Colonic mucosa (tissue), 4 donors: ENCODE measurements at regions not wholly inside any gene's neighbourhood (a gene's known extent, or its start where the extent isn't known, plus 50 kb on each side); places are given as distances from the start of the nearest gene placed in this dataset.

ENCODE experiments used
- DNase-seq: peaks from one replicate; pipeline ENCODE4 v3.0.0-alpha.2; 2020
- H3K27ac ChIP-seq: fragments of 200-600 bp; one replicate; pipeline ENCODE4 v1.8.0; 2021
- H3K27me3 ChIP-seq: fragments of 200-600 bp; one replicate; pipeline ENCODE4 v1.8.0; 2021
- H3K36me3 ChIP-seq: fragments of 200-600 bp; one replicate; pipeline ENCODE4 v1.8.0; 2021
- H3K4me1 ChIP-seq: fragments of 200-600 bp; one replicate; pipeline ENCODE4 v1.8.0; 2021; ENCODE audit warnings: mild to moderate bottlenecking
- H3K4me3 ChIP-seq: fragments of 200-600 bp; one replicate; pipeline ENCODE4 v1.8.0; 2021
- H3K9ac ChIP-seq, 2 donors: one replicate each; pipeline ENCODE4 v1.7.0; 2013; ENCODE audit warnings: control low read depth in 2 of 2, low read depth in 2 of 2, low read length in 2 of 2
- H3K9me3 ChIP-seq: fragments of 200-600 bp; one replicate; pipeline ENCODE4 v1.8.0; 2021
- intact Hi-C: fragments of 100-400 bp; cut with DNase I; formaldehyde crosslinking; loops from one replicate; pipeline ENCODE4 v1.14.1; 2022
- TF ChIP-seq, protein P1 (sequence below): fragments of 200-600 bp; IDR thresholded peaks from one replicate; pipeline ENCODE4 v1.8.0; 2022; ENCODE audit warnings: antibody characterized with exemption, mild to moderate bottlenecking
- donor health status: healthy.
- donor health status: DM: no; HTN: no; CAD: no.
- donor health status: DM: no; HTN: no; CAD: no.

DNA sequence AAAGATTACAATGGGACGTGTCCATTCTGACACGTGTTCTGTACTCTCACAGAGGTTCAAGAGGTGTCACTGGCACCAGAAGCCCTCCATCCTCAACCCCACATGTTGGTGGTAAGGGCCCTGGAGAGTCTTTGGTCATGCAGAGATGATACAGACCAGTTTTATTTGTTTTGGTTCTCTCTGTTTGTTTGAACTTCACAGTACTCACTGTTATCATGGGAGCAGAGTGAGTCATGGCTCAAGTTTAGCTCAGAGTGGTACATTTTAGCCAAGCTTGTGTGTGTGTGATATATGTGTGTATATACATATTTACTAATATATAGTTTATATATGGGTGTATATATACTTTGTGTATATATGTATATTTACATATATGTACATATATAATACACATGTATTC is 935.6 kb downstream of the GRID1 start:
- Histone ChIP-seq H3K9me3 (no peaks in the 10 kb centered on the region), H3K4me1 (no peaks in the 10 kb centered on the region), H3K27ac (no peak overlapping the region), H3K27me3 (no peaks in the 10 kb centered on the region), H3K36me3 (no peaks in the 10 kb centered on the region), H3K9ac (no peak overlapping the region), H3K4me3 (no peak overlapping the region)
- intact Hi-C loops: no loop called here
- no peak for DNase-seq
- TF ChIP-seq, protein P1, sequence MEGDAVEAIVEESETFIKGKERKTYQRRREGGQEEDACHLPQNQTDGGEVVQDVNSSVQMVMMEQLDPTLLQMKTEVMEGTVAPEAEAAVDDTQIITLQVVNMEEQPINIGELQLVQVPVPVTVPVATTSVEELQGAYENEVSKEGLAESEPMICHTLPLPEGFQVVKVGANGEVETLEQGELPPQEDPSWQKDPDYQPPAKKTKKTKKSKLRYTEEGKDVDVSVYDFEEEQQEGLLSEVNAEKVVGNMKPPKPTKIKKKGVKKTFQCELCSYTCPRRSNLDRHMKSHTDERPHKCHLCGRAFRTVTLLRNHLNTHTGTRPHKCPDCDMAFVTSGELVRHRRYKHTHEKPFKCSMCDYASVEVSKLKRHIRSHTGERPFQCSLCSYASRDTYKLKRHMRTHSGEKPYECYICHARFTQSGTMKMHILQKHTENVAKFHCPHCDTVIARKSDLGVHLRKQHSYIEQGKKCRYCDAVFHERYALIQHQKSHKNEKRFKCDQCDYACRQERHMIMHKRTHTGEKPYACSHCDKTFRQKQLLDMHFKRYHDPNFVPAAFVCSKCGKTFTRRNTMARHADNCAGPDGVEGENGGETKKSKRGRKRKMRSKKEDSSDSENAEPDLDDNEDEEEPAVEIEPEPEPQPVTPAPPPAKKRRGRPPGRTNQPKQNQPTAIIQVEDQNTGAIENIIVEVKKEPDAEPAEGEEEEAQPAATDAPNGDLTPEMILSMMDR: no peak

DNA sequence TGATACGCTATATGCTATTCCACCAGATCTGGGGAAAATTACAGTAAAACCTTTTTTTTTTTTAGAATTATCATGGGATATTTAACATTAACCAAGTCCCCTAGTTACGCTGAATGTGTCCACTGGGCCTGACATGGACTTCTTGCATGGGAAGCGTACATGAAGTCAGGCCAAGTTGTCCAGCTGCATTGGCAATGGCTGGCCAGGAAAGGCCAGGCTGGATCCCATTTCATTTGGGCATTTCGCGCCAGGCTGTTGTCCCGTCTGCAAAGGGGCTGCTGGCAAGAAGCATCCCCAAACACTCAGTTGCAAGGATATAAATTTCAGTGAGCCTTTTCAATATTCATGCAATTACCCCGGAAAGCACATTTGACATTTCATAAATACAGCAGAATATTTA is 933.3 kb downstream of the GRID1 start:
- Histone ChIP-seq H3K4me1 (no peaks in the 10 kb centered on the region), H3K9ac (no peak overlapping the region), H3K27me3 (no peaks in the 10 kb centered on the region), H3K9me3 (no peaks in the 10 kb centered on the region), H3K4me3 (no peak overlapping the region), H3K27ac (no peak overlapping the region), H3K36me3 (no peaks in the 10 kb centered on the region)
- DNase-seq: no peak
- TF ChIP-seq, protein P1: no peak
- intact Hi-C loops: no loop called here

DNA sequence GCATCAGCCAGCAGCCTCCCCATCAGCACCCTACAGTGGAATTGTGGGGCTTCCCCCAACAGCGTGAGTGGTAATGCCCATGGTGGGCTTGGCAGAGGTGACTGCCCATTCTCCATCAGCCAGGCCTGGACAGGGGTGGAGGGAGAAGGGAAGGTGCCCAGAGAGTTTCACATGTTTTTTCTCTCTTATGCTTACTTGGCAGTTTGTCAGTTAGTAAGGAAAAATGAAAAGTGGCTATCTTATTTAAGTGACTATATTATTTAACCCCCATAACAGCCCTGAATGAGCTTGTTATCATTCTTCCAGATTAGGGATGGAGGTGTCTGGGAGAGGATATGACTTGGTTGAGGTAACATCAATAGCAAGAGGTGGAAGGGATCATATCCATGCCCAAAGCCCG is 921.7 kb downstream of the GRID1 start:
- TF ChIP-seq, protein P1: no peak
- no peaks in the 10 kb centered on the region for H3K36me3 ChIP-seq
- no peak overlapping the region for H3K4me3 ChIP-seq
- intact Hi-C loops: no loop called here
- no peaks in the 10 kb centered on the region for H3K9me3 ChIP-seq
- no peaks in the 10 kb centered on the region for H3K27me3 ChIP-seq
- H3K4me1 ChIP-seq: no peaks in the 10 kb centered on the region
- no peak for DNase-seq
- no peak overlapping the region for H3K9ac ChIP-seq
- no peak overlapping the region for H3K27ac ChIP-seq

DNA sequence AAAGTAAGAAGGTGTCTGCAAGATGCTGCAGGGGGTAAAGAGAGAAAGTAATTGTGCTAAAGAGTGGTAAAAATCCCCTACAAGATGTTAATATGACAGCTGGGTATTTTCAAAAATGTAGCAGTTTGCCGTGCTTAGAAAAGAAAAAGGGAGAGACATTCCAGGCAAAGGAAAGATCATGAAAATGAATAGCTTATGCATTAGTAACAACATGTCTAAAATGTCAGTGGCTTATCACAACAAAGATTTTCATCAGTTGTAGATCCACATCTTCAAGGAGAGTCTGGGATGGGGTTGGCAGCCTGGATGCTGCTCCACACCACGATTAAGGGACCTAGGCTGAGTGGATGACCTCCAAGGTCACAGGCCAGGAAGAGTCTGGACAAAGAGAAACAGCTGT is 920.9 kb downstream of the GRID1 start:
- DNase-seq: no peak
- no peak overlapping the region for H3K4me3 ChIP-seq
- H3K27me3 ChIP-seq: no peaks in the 10 kb centered on the region
- H3K36me3 ChIP-seq: no peaks in the 10 kb centered on the region
- intact Hi-C loops: no loop called here
- TF ChIP-seq, protein P1: no peak
- H3K27ac ChIP-seq: no peak overlapping the region
- no peak overlapping the region for H3K9ac ChIP-seq
- H3K4me1 ChIP-seq: no peaks in the 10 kb centered on the region
- no peaks in the 10 kb centered on the region for H3K9me3 ChIP-seq

DNA sequence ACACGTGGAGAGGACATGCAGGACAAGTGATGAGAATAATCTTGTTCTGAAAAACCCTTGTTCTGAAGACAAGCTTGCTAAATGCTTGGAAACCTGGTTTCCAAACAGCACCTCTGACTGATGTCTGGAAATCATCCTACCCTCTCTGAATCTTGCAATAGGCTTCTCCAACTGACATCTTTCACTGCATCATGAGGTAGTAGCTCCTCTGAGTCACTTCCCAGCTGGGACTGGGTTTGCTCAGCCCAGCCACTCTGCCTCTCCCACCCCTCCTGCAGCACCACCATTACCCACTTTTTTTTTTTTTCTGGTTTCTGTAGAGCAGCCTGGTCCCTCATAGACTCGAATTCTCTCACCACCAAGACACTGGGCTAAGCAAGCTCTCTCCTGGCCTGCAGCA is 919.8 kb downstream of the GRID1 start:
- Histone ChIP-seq H3K9me3 (no peaks in the 10 kb centered on the region), H3K36me3 (no peaks in the 10 kb centered on the region), H3K4me3 (no peak overlapping the region), H3K4me1 (no peaks in the 10 kb centered on the region), H3K27me3 (no peaks in the 10 kb centered on the region), H3K9ac (no peak overlapping the region), H3K27ac (no peak overlapping the region)
- TF ChIP-seq, protein P1: no peak
- intact Hi-C loops: no loop called here
- no peak for DNase-seq

DNA sequence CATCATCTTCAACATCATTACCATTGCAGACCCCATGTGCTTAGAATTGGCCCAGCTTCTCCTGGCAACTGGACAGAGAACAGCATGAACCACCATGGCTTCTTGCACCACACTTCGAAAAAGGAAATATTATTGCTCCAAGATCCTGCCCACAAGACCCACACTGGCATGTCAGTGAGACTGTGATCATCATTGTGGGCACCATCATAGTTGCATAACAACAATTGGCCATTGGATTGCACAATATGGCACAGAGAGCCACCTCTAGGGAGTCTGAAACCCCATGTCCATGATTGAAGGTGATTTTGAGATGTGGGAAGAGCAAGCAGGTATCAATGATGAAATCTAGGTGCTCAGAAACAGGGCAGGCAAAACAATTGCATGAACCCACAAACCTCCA is 918.9 kb downstream of the GRID1 start:
- intact Hi-C loops: no loop called here
- Histone ChIP-seq H3K27ac (no peak overlapping the region), H3K4me3 (no peak overlapping the region), H3K9ac (no peak overlapping the region), H3K27me3 (no peaks in the 10 kb centered on the region), H3K36me3 (no peaks in the 10 kb centered on the region), H3K9me3 (no peaks in the 10 kb centered on the region), H3K4me1 (no peaks in the 10 kb centered on the region)
- TF ChIP-seq, protein P1: no peak
- no peak for DNase-seq
